ENCODE measurements at regions not wholly inside any gene's neighbourhood (a gene's known extent, or its start where the extent isn't known, plus 50 kb on each side); places are given as distances from the start of the nearest gene placed in this dataset.
A peak's percentile ranks its signal among the peaks of the same experiment; 100 is the strongest.

DNA sequence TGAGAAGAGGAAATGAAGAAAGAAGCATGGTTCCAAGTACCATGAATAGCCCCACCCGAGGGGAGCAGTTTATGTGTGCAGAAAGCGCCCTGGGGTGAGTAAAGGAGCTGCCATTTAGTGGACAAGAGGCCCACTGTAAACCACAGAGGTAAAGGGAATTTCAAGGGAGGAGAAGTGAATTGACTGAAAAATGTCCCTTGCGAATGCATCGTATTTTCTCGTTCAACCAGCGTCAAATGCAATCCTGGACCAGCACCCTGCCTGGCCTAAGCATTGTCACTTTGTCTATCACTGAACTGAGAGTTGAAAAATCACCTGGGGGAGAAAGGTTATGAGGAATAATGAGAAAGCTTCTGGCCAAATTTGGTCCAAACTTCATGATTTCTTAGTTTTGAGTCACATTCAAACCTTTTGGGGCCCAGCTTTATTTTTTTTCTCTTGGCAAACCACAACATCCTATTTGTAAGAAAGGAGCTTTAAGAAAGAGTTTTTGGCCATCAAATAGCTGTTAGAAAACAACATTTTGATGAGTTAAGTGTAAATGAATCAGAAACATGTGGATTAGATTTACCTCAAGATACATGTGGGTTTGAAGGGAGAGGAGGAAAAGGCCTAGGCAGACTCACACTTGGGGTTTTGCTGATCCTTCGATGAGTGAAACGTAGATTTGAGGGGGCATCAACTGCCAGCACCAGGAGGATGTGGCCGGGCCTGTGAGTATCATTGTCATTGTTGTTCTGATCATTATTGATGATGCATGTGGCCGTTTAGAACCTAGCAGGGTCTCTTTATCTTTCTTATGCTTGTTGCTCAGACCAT lies 214.0 kb downstream of the CLIC5 start:
- H3K36me3 ChIP-seq (ENCODE audit: control insufficient read depth, insufficient read depth, low read length): no peaks in the 10 kb centered on the region
- H3K4me3 ChIP-seq (ENCODE audit: low read depth, low read length): no peak overlapping the region
- TF ChIP-seq, protein P1, sequence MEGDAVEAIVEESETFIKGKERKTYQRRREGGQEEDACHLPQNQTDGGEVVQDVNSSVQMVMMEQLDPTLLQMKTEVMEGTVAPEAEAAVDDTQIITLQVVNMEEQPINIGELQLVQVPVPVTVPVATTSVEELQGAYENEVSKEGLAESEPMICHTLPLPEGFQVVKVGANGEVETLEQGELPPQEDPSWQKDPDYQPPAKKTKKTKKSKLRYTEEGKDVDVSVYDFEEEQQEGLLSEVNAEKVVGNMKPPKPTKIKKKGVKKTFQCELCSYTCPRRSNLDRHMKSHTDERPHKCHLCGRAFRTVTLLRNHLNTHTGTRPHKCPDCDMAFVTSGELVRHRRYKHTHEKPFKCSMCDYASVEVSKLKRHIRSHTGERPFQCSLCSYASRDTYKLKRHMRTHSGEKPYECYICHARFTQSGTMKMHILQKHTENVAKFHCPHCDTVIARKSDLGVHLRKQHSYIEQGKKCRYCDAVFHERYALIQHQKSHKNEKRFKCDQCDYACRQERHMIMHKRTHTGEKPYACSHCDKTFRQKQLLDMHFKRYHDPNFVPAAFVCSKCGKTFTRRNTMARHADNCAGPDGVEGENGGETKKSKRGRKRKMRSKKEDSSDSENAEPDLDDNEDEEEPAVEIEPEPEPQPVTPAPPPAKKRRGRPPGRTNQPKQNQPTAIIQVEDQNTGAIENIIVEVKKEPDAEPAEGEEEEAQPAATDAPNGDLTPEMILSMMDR (IDR thresholded peaks at IDR 0.05; ENCODE audit: insufficient read depth, low read length, poor library complexity, severe bottlenecking): no peak
- DNase-seq (ENCODE audit: low read depth): no peak
- no peaks in the 10 kb centered on the region for H3K27me3 ChIP-seq (ENCODE audit: control insufficient read depth, insufficient read depth, low read length)

GRCh38 chr6:45800911-45801310 lies 214.7 kb downstream of the CLIC5 start:
- no peaks in the 10 kb centered on the region for H3K36me3 ChIP-seq (ENCODE audit: control insufficient read depth, insufficient read depth, low read length)
- H3K27me3 ChIP-seq (ENCODE audit: control insufficient read depth, insufficient read depth, low read length): no peaks in the 10 kb centered on the region
- TF ChIP-seq, protein P1 (IDR thresholded peaks at IDR 0.05; ENCODE audit: insufficient read depth, low read length, poor library complexity, severe bottlenecking): no peak
- DNase-seq (ENCODE audit: low read depth): no peak
- no peak overlapping the region for H3K4me3 ChIP-seq (ENCODE audit: low read depth, low read length)

DNA sequence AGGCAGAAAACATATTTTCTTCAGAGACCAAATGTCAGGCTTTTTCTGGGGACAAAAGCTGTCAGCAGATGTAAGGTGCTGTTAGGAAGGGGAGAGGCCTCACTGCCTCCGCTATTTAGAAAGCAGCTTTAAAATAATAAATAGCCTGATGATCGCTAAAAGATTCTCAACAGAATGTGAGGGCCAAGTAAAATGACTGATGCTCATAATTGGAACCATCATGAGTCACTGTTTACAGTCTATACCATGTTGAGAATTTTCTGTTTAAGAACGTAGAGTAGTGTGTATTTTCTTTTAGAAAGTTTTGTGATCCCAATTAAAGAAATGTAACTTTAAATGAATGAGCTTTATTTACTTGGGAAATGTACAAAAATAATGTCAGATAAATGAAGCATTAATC lies 220.0 kb downstream of the CLIC5 start:
- no peak for DNase-seq (ENCODE audit: low read depth)
- no peak overlapping the region for H3K4me3 ChIP-seq (ENCODE audit: low read depth, low read length)
- TF ChIP-seq, protein P1 (IDR thresholded peaks at IDR 0.05; ENCODE audit: insufficient read depth, low read length, poor library complexity, severe bottlenecking): no peak
- H3K36me3 ChIP-seq (ENCODE audit: control insufficient read depth, insufficient read depth, low read length): no peaks in the 10 kb centered on the region
- H3K27me3 ChIP-seq (ENCODE audit: control insufficient read depth, insufficient read depth, low read length): no peaks in the 10 kb centered on the region

DNA sequence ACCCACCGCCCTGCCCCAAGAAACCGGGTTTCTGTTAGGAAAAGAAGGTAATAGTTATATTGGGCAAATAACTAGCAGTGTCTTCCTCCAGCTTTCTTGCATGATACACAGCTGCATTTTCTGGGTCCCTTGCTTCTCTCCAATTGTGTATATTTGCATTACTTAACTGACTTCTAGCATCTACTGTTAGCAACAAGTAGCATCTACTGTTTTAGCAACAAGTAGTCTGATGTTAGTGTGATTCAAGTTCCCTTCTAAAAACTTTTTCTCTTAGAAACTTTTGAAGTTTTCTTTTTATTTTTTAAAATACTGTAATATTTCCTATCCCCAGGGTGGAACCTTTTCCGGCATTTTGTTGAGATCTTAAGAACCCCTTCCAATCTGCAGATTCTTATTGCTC lies 221.2 kb downstream of the CLIC5 start:
- Histone ChIP-seq H3K4me3 (ENCODE audit: low read depth, low read length) (no peak overlapping the region), H3K36me3 (ENCODE audit: control insufficient read depth, insufficient read depth, low read length) (no peaks in the 10 kb centered on the region), H3K27me3 (ENCODE audit: control insufficient read depth, insufficient read depth, low read length) (no peaks in the 10 kb centered on the region)
- no peak for DNase-seq (ENCODE audit: low read depth)
- TF ChIP-seq, protein P1 (IDR thresholded peaks at IDR 0.05; ENCODE audit: insufficient read depth, low read length, poor library complexity, severe bottlenecking): no peak

DNA sequence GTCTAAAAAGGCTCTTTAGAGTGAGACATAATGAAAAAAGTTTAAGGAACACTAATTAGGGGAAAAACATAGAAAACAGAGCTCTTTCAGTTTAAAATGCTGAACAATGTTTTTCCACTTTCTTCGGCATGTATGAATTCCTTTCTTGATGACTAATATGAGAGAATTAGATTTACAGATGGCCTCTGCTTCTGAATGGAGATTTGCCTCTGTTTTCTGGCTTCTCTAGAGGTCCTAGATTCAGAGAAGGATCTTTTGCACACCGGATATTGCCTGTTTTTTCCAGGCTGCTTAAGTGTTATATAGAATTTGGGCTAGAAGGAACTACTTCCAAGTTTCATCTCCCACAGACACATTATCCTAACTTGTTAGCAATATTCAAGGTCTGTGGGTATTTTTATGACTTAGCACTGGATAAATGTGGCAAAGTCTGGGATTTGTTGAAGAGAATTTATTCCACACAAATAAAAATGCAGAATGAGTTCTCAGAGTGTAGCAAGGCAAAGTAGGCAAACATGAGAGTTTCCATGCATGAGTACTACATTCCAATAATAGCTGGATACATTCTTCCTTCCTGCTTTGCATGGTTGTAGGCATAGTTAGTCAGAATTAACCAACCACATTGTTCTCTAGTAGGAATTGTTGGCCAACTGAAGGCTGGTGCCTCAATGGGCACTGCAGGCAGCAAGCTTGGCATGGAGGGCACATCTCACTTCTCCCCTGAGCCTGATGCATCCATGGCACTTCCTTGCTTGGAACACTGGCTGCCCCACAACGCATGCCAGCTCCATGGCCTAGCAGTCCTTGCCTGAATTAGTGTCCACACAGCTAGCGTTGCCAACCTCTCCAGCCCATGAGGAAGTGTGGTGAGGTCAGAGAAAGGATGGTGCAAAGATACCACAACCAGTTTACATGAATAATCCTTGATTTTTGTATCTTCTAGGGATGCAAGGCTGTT lies 224.2 kb downstream of the CLIC5 start:
- DNase-seq (ENCODE audit: low read depth): peak; percentile 55
- Histone ChIP-seq H3K36me3 (ENCODE audit: control insufficient read depth, insufficient read depth, low read length) (no peaks in the 10 kb centered on the region), H3K4me3 (ENCODE audit: low read depth, low read length) (no peak overlapping the region), H3K27me3 (ENCODE audit: control insufficient read depth, insufficient read depth, low read length) (no peaks in the 10 kb centered on the region)
- TF ChIP-seq, protein P1 (IDR thresholded peaks at IDR 0.05; ENCODE audit: insufficient read depth, low read length, poor library complexity, severe bottlenecking): no peak
